ENCODE measurements at regions not wholly inside any gene's neighbourhood (a gene's known extent, or its start where the extent isn't known, plus 50 kb on each side); places are given as distances from the start of the nearest gene placed in this dataset.

DNA sequence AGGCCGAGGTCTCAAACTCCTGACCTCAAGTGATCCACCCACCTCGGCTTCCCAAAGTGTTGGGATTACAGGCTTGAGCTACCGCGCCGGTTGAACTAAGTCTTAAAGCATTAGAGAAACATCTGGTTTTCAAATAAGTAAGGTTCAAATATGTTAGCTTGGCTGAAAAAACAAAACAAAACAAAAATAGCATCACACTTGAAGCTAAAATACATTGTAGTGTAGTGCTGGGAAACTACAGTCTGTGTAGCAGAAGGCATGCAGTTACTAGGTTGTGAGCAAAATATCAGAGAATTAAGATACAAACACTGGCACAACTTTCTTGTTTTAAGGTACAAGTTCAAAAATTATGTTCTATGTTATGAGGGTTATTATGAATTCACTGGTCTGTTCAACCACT, 224.8 kb upstream of the CHORDC1 start:
- BruUV-seq (replicated peaks): no TSS peak
- no peaks in the 10 kb centered on the region for H3K4me1 ChIP-seq (ENCODE audit: insufficient read depth, low read length)
- ATAC-seq: no peak

DNA sequence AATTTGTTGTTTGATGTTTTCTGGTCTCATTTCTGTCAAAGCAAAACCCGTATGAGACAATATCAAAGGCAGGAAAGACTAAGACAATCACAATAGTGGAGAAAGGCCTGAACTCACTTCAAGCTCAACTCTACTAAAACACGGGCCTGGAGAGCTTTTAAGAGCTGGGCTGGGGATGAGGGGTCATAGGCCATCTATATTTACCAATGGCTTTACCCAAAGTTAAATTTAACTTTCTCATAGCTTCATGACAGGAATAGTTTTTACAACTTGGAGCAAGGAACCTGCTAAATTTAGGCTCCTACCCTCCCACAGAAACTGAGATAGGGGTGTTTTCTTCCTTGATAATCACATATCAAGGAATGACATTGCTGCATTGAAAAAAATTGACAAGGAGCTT, 223.4 kb upstream of the CHORDC1 start:
- TF ChIP-seq EZH2phosphoT487 (IDR thresholded peaks at IDR 0.05; ENCODE audit: borderline replicate concordance, low read length): no peak
- no peak for TF ChIP-seq EZH2 (IDR thresholded peaks at IDR 0.05; ENCODE audit: low read length, unreplicated experiment)
- TF ChIP-seq CTCF (conservative IDR thresholded peaks at IDR 0.05; ENCODE audit: low read depth, low read length): no peak
- Histone ChIP-seq H3K4me2 (ENCODE audit: low read length) (no peak overlapping the region), H3K27me3 (ENCODE audit: low read length) (no peaks in the 10 kb centered on the region), H3K79me2 (ENCODE audit: low read length) (no peaks in the 10 kb centered on the region), H3F3A (ENCODE audit: low read length, unreplicated experiment) (no peaks in the 10 kb centered on the region), H3K27ac (ENCODE audit: low read length) (no peak overlapping the region), H3K9me3 (ENCODE audit: low read length) (no peaks in the 10 kb centered on the region), H3K9me2 (replicated peaks; ENCODE audit: low read length) (no peaks in the 10 kb centered on the region), H3K4me3 (ENCODE audit: low read length) (no peak overlapping the region), H3K4me1 (ENCODE audit: insufficient read depth, low read length) (no peaks in the 10 kb centered on the region), H3K36me3 (ENCODE audit: low read depth, low read length) (no peaks in the 10 kb centered on the region), H3K9ac (ENCODE audit: low read length) (no peak overlapping the region), H4K20me1 (ENCODE audit: low read length) (no peaks in the 10 kb centered on the region), H2AFZ (ENCODE audit: low read length) (no peak overlapping the region)
- intact Hi-C loops (cut with micrococcal nuclease): no loop called here
- ChIA-PET CTCF (no interaction called here), POLR2A (ENCODE audit: unreplicated experiment) (no interaction called here)
- no peak for ATAC-seq
- BruUV-seq (replicated peaks): no TSS peak
- DNase-seq: no peak

More for the DNA sequence above, 224.8 kb upstream of the CHORDC1 start:
- no peak overlapping the region for H3K9ac ChIP-seq (ENCODE audit: low read length)
- H3K9me2 ChIP-seq (replicated peaks; ENCODE audit: low read length): no peaks in the 10 kb centered on the region
- no peaks in the 10 kb centered on the region for H3F3A ChIP-seq (ENCODE audit: low read length, unreplicated experiment)
- H3K27ac ChIP-seq (ENCODE audit: low read length): no peak overlapping the region
- ChIA-PET POLR2A (ENCODE audit: unreplicated experiment) (no interaction called here), CTCF (no interaction called here)
- TF ChIP-seq CTCF (conservative IDR thresholded peaks at IDR 0.05; ENCODE audit: low read depth, low read length): no peak
- TF ChIP-seq EZH2 (IDR thresholded peaks at IDR 0.05; ENCODE audit: low read length, unreplicated experiment): no peak
- no peak for TF ChIP-seq EZH2phosphoT487 (IDR thresholded peaks at IDR 0.05; ENCODE audit: borderline replicate concordance, low read length)
- no peaks in the 10 kb centered on the region for H3K27me3 ChIP-seq (ENCODE audit: low read length)
- H4K20me1 ChIP-seq (ENCODE audit: low read length): no peaks in the 10 kb centered on the region
- no peak overlapping the region for H3K4me3 ChIP-seq (ENCODE audit: low read length)
- H3K36me3 ChIP-seq (ENCODE audit: low read depth, low read length): no peaks in the 10 kb centered on the region
- H3K4me2 ChIP-seq (ENCODE audit: low read length): no peak overlapping the region
- H3K9me3 ChIP-seq (ENCODE audit: low read length): no peaks in the 10 kb centered on the region
- no peak for DNase-seq
- intact Hi-C loops (cut with micrococcal nuclease): no loop called here
- H2AFZ ChIP-seq (ENCODE audit: low read length): no peak overlapping the region
- H3K79me2 ChIP-seq (ENCODE audit: low read length): no peaks in the 10 kb centered on the region

- Histone ChIP-seq H3K4me3 (ENCODE audit: low read length) (no peak overlapping the region), H3K9me2 (replicated peaks; ENCODE audit: low read length) (no peaks in the 10 kb centered on the region), H3K9ac (ENCODE audit: low read length) (no peak overlapping the region), H3K4me2 (ENCODE audit: low read length) (no peak overlapping the region), H3K9me3 (ENCODE audit: low read length) (no peaks in the 10 kb centered on the region), H2AFZ (ENCODE audit: low read length) (no peak overlapping the region), H3K27me3 (ENCODE audit: low read length) (0 out of 2 replicates have a peak, but pooled peaks cover 3% of the 10 kb centered on the region), H3K27ac (ENCODE audit: low read length) (no peak overlapping the region), H4K20me1 (ENCODE audit: low read length) (no peaks in the 10 kb centered on the region), H3K36me3 (ENCODE audit: low read depth, low read length) (no peaks in the 10 kb centered on the region), H3K79me2 (ENCODE audit: low read length) (no peaks in the 10 kb centered on the region), H3K4me1 (ENCODE audit: insufficient read depth, low read length) (no peaks in the 10 kb centered on the region), H3F3A (ENCODE audit: low read length, unreplicated experiment) (no peaks in the 10 kb centered on the region)
- ATAC-seq: no peak
- no peak for TF ChIP-seq EZH2phosphoT487 (IDR thresholded peaks at IDR 0.05; ENCODE audit: borderline replicate concordance, low read length)
- no peak for TF ChIP-seq EZH2 (IDR thresholded peaks at IDR 0.05; ENCODE audit: low read length, unreplicated experiment)
- TF ChIP-seq CTCF (conservative IDR thresholded peaks at IDR 0.05; ENCODE audit: low read depth, low read length): no peak
- ChIA-PET CTCF (no interaction called here), POLR2A (ENCODE audit: unreplicated experiment) (no interaction called here)
- intact Hi-C loops (cut with micrococcal nuclease): no loop called here
- BruUV-seq (replicated peaks): no TSS peak
- no peak for DNase-seq
These were observed 215.2 kb upstream of the CHORDC1 start for GRCh38 chr11:90438069-90438468.
